Suprapubic skin (tissue), 4 donors: ENCODE measurements at regions not wholly inside any gene's neighbourhood (a gene's known extent, or its start where the extent isn't known, plus 50 kb on each side); places are given as distances from the start of the nearest gene placed in this dataset.

Experiments used
- DNase-seq, 2 donors: peaks; one replicate each; pipeline ENCODE4 v3.0.0-alpha.2; 2019; ENCODE audit warnings: low spot score in 2 of 2
- H3K27ac ChIP-seq: fragments of 200-600 bp; sonication (generic); one replicate; pipeline ENCODE4 v1.5.1; 2019
- H3K27me3 ChIP-seq: fragments of 200-600 bp; sonication (generic); one replicate; pipeline ENCODE4 v1.5.1; 2019
- H3K36me3 ChIP-seq: fragments of 200-600 bp; sonication (generic); one replicate; pipeline ENCODE4 v1.5.1; 2019
- H3K4me1 ChIP-seq: fragments of 200-600 bp; sonication (generic); one replicate; pipeline ENCODE4 v1.5.1; 2019
- H3K4me3 ChIP-seq: fragments of 200-600 bp; sonication (generic); one replicate; pipeline ENCODE4 v1.5.1; 2019; ENCODE audit warnings: mild to moderate bottlenecking
- H3K9me3 ChIP-seq: fragments of 200-600 bp; sonication (generic); one replicate; pipeline ENCODE4 v1.5.1; 2019
- EP300 ChIP-seq: sonication (generic); formaldehyde crosslinking; IDR thresholded peaks from one replicate; pipeline ENCODE4 v1.6.1; 2017; ENCODE audit warnings: antibody characterized with exemption
- POLR2A ChIP-seq, 2 donors: fragments of 450-650 bp; IDR thresholded peaks; one replicate each; pipeline ENCODE4 v1.6.1; 2017; ENCODE audit warnings: antibody characterized with exemption in 2 of 2, mild to moderate bottlenecking in 2 of 2, moderate library complexity in 2 of 2
- POLR2AphosphoS5 ChIP-seq, 3 donors: sonication (generic); formaldehyde crosslinking; IDR thresholded peaks; one replicate each; pipeline ENCODE4 v1.6.1; 2017; ENCODE audit warnings: antibody characterized with exemption in 3 of 3
- WGBS: methylation state at CpG from one replicate; pipeline ENCODE4 v1.1.5; 2018; 5-methylcytosine and 5-hydroxymethylcytosine counted together
- TF ChIP-seq, protein P1 (sequence below), 2 donors: fragments of 200-600 bp in 1 of 2; fragments of 450-650 bp in 1 of 2; sonication (generic) in 1 of 2; IDR thresholded peaks; one replicate each; pipeline ENCODE4 v1.5.1; 2016 to 2019; ENCODE audit warnings: antibody characterized with exemption in 2 of 2, mild to moderate bottlenecking in 1 of 2, moderate library complexity in 1 of 2

DNA sequence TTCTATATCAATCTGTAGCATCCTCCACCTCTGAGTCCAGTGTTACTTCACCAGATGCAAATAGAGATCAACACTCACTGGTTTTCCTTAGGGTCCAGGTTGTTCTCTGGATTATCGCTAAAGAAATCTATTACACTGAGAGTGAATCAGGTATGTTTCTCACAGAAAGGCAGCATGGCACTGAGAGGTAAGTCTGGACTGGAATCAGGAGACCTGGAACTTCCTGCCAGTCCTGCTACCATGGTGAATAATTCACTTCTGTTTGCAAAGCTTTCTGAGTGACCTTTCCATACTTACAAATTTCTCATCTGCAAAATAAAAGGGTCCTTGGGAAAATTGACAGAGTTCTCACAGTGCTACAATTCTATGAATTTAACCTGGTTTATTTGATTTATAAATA is 1583.3 kb downstream of the MRPL39 start:
- Histone ChIP-seq H3K36me3 (no peaks in the 10 kb centered on the region), H3K4me3 (no peak overlapping the region), H3K27ac (no peak overlapping the region), H3K4me1 (no peaks in the 10 kb centered on the region), H3K27me3 (no peaks in the 10 kb centered on the region), H3K9me3 (no peaks in the 10 kb centered on the region)
- WGBS: 100% methylated on average over 1 of the region's 1 CpG
- no peak for DNase-seq
- TF ChIP-seq, protein P1, sequence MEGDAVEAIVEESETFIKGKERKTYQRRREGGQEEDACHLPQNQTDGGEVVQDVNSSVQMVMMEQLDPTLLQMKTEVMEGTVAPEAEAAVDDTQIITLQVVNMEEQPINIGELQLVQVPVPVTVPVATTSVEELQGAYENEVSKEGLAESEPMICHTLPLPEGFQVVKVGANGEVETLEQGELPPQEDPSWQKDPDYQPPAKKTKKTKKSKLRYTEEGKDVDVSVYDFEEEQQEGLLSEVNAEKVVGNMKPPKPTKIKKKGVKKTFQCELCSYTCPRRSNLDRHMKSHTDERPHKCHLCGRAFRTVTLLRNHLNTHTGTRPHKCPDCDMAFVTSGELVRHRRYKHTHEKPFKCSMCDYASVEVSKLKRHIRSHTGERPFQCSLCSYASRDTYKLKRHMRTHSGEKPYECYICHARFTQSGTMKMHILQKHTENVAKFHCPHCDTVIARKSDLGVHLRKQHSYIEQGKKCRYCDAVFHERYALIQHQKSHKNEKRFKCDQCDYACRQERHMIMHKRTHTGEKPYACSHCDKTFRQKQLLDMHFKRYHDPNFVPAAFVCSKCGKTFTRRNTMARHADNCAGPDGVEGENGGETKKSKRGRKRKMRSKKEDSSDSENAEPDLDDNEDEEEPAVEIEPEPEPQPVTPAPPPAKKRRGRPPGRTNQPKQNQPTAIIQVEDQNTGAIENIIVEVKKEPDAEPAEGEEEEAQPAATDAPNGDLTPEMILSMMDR (IDR thresholded peaks at IDR 0.05): no peak
- TF ChIP-seq EP300: no peak
- TF ChIP-seq POLR2A (IDR thresholded peaks at IDR 0.05): no peak
- no peak for TF ChIP-seq POLR2AphosphoS5 (IDR thresholded peaks at IDR 0.05)

DNA sequence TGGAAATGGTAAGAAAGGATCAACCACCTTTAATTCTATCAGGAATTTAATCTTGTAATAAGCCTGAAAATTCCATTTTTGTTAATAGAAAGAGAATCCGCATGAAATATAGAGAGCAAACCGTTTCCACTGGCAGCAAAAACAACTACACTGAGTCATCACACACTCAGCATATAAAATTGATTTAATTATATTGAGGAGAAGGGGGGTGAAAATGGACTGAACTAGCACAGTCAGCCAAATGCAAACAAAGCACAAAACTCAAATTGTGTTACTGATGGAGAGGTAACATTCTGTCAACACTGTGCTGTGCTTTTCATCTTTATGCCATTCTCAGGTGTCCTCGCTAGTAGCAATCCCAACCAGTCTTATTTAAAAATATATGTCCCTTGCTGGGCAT is 1583.9 kb downstream of the MRPL39 start:
- WGBS: 33% methylated on average over 3 of the region's 3 CpGs
- TF ChIP-seq, protein P1 (IDR thresholded peaks at IDR 0.05): no peak
- no peak for TF ChIP-seq EP300
- no peak for TF ChIP-seq POLR2AphosphoS5 (IDR thresholded peaks at IDR 0.05)
- TF ChIP-seq POLR2A (IDR thresholded peaks at IDR 0.05): no peak
- Histone ChIP-seq H3K27ac (no peak overlapping the region), H3K36me3 (no peaks in the 10 kb centered on the region), H3K4me3 (no peak overlapping the region), H3K27me3 (no peaks in the 10 kb centered on the region), H3K9me3 (no peaks in the 10 kb centered on the region), H3K4me1 (no peaks in the 10 kb centered on the region)
- no peak for DNase-seq

DNA sequence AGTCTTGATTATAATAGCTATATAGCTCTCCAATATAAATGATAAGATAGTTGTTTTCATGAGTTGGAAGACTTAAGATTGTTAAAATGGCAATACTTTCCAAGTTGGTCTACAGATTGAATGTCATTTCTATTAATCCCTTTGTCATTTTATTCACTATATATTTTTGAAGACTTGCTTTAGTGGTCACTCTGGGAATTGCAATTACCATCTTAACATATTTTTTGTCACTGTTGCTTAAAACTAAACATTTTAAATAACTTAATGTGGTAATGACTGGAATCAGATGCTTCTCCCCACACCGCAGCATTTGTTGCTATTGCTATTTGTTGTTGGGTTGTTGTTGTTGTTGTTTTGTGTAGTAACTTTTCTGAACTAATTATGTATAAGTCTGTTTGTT is 1592.9 kb downstream of the MRPL39 start:
- Histone ChIP-seq H3K27me3 (no peaks in the 10 kb centered on the region), H3K27ac (no peak overlapping the region), H3K36me3 (no peaks in the 10 kb centered on the region), H3K9me3 (no peaks in the 10 kb centered on the region), H3K4me1 (no peaks in the 10 kb centered on the region), H3K4me3 (no peak overlapping the region)
- no peak for TF ChIP-seq EP300
- TF ChIP-seq, protein P1 (IDR thresholded peaks at IDR 0.05): no peak
- no peak for TF ChIP-seq POLR2AphosphoS5 (IDR thresholded peaks at IDR 0.05)
- no peak for TF ChIP-seq POLR2A (IDR thresholded peaks at IDR 0.05)
- 89% methylated on average over 1 of the region's 1 CpG for WGBS
- no peak for DNase-seq

DNA sequence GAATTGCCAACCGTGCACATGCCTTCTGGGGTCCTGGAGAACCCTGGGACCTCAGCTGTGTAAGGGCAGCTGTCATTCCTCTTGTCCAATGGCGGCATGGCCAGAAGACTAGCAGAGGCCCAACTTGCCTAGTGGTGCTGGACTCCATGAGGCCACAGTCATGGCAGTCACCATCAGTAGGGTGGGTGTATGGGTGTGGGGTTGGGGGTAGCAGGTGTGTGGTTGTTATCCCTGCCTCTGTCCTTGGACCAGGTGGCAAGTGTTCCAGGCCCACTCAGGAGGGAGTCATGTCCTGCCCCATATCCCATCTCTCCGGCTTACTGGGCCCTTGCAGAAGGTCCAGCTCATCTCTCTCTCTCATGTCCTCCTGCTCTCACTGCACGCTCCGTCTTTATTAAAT is 1596.2 kb downstream of the MRPL39 start:
- no peaks in the 10 kb centered on the region for H3K36me3 ChIP-seq
- H3K27me3 ChIP-seq: no peaks in the 10 kb centered on the region
- no peaks in the 10 kb centered on the region for H3K9me3 ChIP-seq
- no peak for DNase-seq
- WGBS: 80% methylated on average over 5 of the region's 5 CpGs
- H3K4me3 ChIP-seq: no peak overlapping the region
- no peak overlapping the region for H3K27ac ChIP-seq
- no peak for TF ChIP-seq POLR2AphosphoS5 (IDR thresholded peaks at IDR 0.05)
- TF ChIP-seq, protein P1 (IDR thresholded peaks at IDR 0.05): no peak
- TF ChIP-seq EP300: no peak
- no peak for TF ChIP-seq POLR2A (IDR thresholded peaks at IDR 0.05)
- H3K4me1 ChIP-seq: no peaks in the 10 kb centered on the region

DNA sequence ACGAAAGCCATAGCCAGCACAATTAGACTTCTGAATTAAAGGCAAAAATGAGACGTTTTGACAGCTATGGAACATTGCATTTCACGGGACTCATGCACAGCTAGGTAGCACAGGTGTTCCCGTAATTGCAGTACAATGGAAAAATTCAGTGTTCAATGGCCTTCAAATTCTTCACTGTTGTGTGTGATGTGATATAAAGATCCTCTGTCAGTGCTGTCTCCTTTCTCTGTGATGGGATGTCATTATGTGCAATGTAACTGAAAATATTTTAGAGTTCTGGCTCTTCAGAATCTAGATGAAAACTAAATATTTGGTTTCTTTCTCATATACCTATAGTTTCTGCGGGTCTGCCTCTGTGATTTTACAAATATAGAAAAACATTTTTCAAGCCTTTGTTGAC is 1599.7 kb downstream of the MRPL39 start:
- no peak for DNase-seq
- TF ChIP-seq EP300: no peak
- no peak for TF ChIP-seq POLR2AphosphoS5 (IDR thresholded peaks at IDR 0.05)
- TF ChIP-seq, protein P1 (IDR thresholded peaks at IDR 0.05): no peak
- TF ChIP-seq POLR2A (IDR thresholded peaks at IDR 0.05): no peak
- Histone ChIP-seq H3K36me3 (no peaks in the 10 kb centered on the region), H3K4me3 (no peak overlapping the region), H3K27me3 (no peaks in the 10 kb centered on the region), H3K27ac (no peak overlapping the region), H3K9me3 (no peaks in the 10 kb centered on the region), H3K4me1 (no peaks in the 10 kb centered on the region)
- WGBS: 79% methylated on average over 5 of the region's 5 CpGs
